Progenitor cell of endocrine pancreas (in vitro differentiated cells): ENCODE measurements at regions not wholly inside any gene's neighbourhood (a gene's known extent, or its start where the extent isn't known, plus 50 kb on each side); places are given as distances from the start of the nearest gene placed in this dataset.

Experiments used
- DNase-seq: peaks from one replicate; pipeline ENCODE4 v3.0.0; 2021; ENCODE audit warnings: low spot score; ENCODE audit not compliant: unreplicated experiment
- H3K27ac Mint-ChIP-seq: 2 replicates; pipeline ENCODE4 v1.8.0; 2021; ENCODE audit warnings: mild to moderate bottlenecking, moderate library complexity, mixed read lengths
- H3K27me3 Mint-ChIP-seq: 2 replicates; pipeline ENCODE4 v1.8.0; 2021; ENCODE audit warnings: mixed read lengths
- H3K36me3 Mint-ChIP-seq: 2 replicates; pipeline ENCODE4 v1.8.0; 2022; ENCODE audit warnings: mixed read lengths; ENCODE audit not compliant: insufficient read depth
- H3K4me1 Mint-ChIP-seq: 2 replicates; pipeline ENCODE4 v1.8.0; 2021; ENCODE audit warnings: low read depth, mixed read lengths
- H3K4me3 Mint-ChIP-seq: 2 replicates; pipeline ENCODE4 v1.8.0; 2021; ENCODE audit warnings: low read depth, mild to moderate bottlenecking, moderate library complexity, mixed read lengths
- H3K9me3 Mint-ChIP-seq: 2 replicates; pipeline ENCODE4 v1.8.0; 2021; ENCODE audit warnings: low read depth, mixed read lengths
- CTCF ChIP-seq: fragments of 200-600 bp; sonication (generic); IDR thresholded peaks from one replicate; pipeline ENCODE4 v1.5.0; 2021; ENCODE audit warnings: antibody characterized with exemption, mild to moderate bottlenecking; ENCODE audit not compliant: unreplicated experiment

- no peaks in the 10 kb centered on the region for H3K4me1 Mint-ChIP-seq
- H3K9me3 Mint-ChIP-seq: no peaks in the 10 kb centered on the region
- no peak overlapping the region for H3K27ac Mint-ChIP-seq
- no peak overlapping the region for H3K4me3 Mint-ChIP-seq
- no peaks in the 10 kb centered on the region for H3K36me3 Mint-ChIP-seq
- peaks cover 12% of the 10 kb centered on the region for H3K27me3 Mint-ChIP-seq
- no peak for TF ChIP-seq CTCF
- DNase-seq: no peak
These were observed 121.4 kb downstream of the BMP2 start for GRCh38 chr20:6888736-6889395.

- Mint-ChIP-seq H3K27me3 (peaks cover 5% of the 10 kb centered on the region), H3K4me1 (no peaks in the 10 kb centered on the region), H3K36me3 (no peaks in the 10 kb centered on the region), H3K9me3 (no peaks in the 10 kb centered on the region), H3K27ac (no peak overlapping the region), H3K4me3 (no peak overlapping the region)
- no peak for DNase-seq
- no peak for TF ChIP-seq CTCF
These were observed 125.2 kb downstream of the BMP2 start for GRCh38 chr20:6892724-6893123.

- Mint-ChIP-seq H3K9me3 (no peaks in the 10 kb centered on the region), H3K36me3 (no peaks in the 10 kb centered on the region), H3K4me1 (no peaks in the 10 kb centered on the region), H3K4me3 (no peak overlapping the region), H3K27ac (no peak overlapping the region), H3K27me3 (peaks cover 13% of the 10 kb centered on the region)
- DNase-seq: no peak
- no peak for TF ChIP-seq CTCF
These were observed 131.4 kb downstream of the BMP2 start for GRCh38 chr20:6898928-6899327.

GRCh38 chr20:6906871-6907270 lies 139.4 kb downstream of the BMP2 start:
- Mint-ChIP-seq H3K27me3 (peaks cover 3% of the 10 kb centered on the region), H3K27ac (no peak overlapping the region), H3K4me1 (peaks cover 3% of the 10 kb centered on the region), H3K36me3 (no peaks in the 10 kb centered on the region), H3K9me3 (no peaks in the 10 kb centered on the region), H3K4me3 (no peak overlapping the region)
- no peak for DNase-seq
- TF ChIP-seq CTCF: no peak

- no peak for DNase-seq
- H3K27me3 Mint-ChIP-seq: no peaks in the 10 kb centered on the region
- no peak for TF ChIP-seq CTCF
These were observed 141.2 kb downstream of the BMP2 start for GRCh38 chr20:6908673-6909072.

More at GRCh38 chr20:6908673-6909072, 141.2 kb downstream of the BMP2 start:
- Mint-ChIP-seq H3K36me3 (no peaks in the 10 kb centered on the region), H3K4me1 (peaks cover 3% of the 10 kb centered on the region), H3K4me3 (no peak overlapping the region), H3K9me3 (no peaks in the 10 kb centered on the region), H3K27ac (no peak overlapping the region)
